HK-2 (cell line): ENCODE measurements at regions not wholly inside any gene's neighbourhood (a gene's known extent, or its start where the extent isn't known, plus 50 kb on each side); places are given as distances from the start of the nearest gene placed in this dataset.
"Not testable (repeated sequence)": the region's sequence is repeated elsewhere in the genome, so short reads cannot be mapped to it uniquely, and the experiment has no call there.

Source experiments
- DNase-seq: peaks from one replicate; pipeline ENCODE4 v3.0.0-alpha.2; 2018; ENCODE audit not compliant: unreplicated experiment

DNA sequence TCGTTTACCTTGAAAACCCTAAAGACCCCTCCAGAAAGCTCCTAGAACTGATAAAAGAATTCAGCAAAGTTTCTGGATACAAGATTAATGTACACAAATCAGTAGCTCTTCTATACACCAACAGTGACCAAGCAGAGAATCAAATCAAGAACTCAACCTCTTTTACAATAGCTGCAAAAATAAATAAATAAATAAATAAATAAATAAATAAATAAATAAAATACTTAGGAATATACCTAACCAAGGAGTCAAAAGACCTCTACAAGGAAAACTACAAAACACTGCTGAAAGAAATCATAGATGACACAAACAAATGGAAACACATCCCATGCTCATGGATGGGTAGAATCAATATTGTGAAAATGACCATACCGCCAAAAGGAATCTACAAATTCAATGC is 186.8 kb upstream of the EOLA2 start:
- not testable (repeated sequence) for DNase-seq

DNA sequence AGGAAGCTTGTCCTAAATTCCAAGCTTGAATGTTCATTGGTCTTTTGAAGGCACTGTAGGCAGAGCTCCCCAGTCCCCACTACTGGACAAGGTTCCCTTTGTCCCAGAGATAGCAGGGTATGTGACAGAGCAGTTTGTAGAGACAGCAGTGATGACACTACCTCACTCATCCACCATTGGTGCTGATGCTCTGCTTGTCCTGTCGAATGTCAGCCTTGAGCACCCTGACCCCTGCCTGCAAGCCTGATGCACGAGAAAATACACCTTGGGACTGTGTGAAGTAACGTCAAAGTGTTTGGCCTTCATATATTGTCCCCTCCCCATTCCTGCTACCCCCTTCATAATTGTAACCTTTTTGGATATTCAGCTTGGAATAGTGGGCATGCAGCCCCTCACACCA is 188.9 kb upstream of the EOLA2 start:
- DNase-seq: no peak

GRCh38 chrX:150143721-150144440 is 205.6 kb upstream of the EOLA2 start:
- DNase-seq: no peak

DNA sequence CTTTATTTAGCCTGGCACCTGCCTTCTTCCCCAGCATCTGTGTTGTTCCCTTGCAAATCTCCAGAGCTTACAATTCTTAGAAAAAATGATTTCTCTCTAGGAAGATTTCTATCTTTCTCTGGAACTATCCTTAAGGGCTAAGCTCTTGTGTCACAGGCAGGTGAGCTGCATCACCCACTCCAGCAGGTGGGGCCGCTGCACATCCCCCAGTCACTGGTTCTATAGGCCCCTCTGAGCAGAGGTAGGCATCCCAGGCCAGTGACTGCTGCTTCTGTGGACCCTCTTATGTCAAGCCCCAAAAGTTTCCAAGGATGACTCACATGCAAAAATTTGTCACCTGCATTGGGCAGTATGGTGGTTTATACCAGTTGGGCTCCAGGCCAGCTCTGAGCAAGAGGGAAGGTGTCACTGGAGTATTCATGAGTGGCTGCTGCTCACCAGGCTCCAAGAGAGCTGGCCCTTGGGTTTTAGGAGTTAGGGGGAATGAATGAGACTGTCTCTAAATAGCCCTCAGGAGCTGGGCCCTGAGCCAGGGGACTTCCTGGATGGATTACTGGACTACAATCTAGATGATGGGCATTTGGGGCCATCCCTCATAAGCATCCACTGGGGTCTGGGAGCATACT is 208.1 kb upstream of the EOLA2 start:
- peak; percentile 3 for DNase-seq

DNA sequence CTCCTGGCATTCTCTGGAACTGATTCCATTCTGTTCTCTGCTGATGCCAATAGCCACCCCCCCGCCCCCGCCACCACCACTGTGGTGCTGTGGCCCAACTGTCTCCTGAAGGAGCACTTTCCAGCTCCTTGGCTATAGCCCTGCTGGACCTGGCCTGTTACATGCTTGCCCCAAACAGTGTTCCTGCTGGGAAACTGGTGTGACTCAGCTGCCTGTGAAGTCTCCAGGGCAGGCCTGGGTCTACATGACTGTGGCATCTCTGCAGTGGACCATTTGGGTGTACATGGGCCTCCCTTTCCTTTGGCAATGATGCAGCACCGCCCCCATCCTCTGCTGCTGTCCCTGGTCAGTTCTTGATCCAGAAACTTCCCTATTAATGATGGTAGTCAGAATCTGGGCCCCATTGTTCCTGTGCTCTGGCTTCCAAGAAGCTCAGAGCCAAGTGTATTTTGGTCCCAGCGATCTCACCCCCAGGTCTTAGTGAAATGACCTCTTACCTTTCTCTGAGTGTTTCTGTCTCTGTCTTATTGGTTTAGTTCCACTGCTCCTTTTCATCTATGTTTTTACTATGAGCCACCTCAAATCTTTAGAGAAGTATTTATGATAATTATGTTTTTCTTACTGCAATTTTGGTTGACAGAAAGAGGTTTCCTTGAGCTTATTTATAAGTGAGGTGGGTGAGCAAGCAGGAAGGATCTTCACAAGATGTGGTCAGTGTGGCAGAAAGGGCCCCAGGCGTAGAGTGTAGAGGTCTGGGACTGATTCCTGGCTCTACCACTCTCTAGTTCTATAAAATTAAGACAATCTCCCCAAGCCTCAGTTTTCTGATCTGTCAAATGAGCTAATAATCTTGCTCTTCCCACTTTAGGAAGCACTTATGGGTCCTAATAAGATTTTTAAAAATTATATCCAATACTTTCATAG is 210.7 kb upstream of the EOLA2 start:
- DNase-seq: no peak

DNA sequence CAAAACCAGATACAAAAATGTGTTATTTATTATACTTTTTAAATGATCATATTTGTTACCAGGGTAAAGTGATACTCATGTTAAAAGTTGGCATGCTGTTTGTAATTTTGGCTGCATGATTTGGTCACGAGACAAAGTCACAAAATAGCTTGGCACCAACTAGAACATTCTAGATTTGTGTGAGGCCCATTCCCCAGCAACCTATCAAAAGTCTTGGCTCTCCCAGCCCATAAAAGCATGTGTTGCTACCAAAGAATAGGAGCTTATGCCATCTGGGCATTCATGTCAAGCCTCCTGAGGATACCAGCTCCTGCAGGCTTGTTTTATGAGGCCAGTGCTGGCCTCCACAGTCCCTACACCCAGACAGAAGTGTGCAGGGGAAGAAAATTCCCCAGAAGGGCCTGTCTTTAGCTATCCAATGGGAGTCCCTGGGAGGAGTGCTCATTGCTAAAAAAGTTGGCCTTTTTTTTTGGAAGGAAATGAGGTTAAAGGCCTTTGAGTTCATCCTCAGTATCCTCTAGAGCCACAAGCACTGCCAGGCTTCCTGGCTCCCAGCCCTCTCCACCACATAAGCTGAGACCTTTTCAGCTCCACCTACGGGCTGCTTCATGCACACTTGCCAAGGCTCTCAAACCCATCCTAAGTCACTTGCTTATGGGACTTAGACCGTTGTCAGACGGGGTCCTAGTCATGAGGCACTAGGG is 211.9 kb upstream of the EOLA2 start:
- no peak for DNase-seq

DNA sequence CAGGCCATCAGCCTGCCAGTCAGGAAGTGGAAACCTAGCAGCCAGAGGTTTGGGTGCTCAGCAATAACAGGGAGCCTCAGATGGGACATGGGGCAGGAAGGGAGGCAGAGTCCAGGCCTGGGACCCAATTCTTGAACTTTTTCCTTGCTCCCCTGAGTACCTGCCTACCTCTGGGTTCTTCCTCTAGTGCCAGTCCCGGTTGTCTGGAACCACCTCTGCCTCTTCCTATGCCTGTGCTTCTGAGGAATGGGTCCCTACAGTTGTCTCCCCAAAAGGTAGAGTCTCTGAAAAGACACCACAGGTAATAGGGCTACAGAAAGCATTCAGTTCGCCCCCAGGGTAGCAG is 212.4 kb upstream of the MAMLD1 start:
- no peak for DNase-seq

DNA sequence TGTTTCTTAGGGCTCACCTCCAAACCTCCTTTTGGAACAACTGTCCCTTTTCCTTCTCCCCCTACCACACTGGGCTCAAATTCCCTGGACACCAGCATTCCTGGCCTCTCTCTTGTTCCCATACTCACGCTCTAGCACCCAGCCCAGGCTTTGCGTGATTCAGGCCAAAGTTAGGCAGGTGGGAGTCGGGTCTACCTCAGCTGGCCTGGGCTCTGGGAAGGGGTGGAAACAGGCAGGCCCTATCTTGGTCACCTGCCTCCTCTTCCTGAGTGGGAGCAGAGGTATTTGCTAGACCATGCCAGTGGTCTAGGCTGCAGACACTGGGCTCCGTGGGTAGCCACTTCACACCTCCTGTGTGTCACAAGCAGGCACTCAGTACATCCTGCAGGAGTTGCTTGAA is 211.1 kb upstream of the MAMLD1 start:
- DNase-seq: no peak

DNA sequence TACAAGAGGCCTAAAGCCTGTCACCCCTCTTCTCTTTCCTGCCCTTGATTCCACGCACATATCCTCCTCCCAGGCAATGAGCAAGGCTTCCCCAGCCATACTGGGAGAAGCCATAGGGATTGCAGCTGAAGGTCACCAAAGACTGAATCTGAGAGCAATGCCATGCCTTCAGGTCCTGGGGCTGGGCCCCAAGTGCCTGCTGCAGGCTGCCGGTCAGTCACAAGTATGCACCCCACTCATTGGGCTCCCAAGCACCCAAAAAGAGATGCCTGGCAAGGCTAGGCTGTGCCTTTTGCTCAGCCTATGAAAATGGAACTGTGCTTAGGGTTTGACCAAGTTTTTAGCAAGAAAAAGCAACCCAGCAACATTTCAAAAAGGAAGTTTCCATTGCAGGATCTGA is 210.6 kb upstream of the MAMLD1 start:
- no peak for DNase-seq

GRCh38 chrX:150155436-150156035 is 207.6 kb upstream of the MAMLD1 start:
- DNase-seq: peak; percentile 70

DNA sequence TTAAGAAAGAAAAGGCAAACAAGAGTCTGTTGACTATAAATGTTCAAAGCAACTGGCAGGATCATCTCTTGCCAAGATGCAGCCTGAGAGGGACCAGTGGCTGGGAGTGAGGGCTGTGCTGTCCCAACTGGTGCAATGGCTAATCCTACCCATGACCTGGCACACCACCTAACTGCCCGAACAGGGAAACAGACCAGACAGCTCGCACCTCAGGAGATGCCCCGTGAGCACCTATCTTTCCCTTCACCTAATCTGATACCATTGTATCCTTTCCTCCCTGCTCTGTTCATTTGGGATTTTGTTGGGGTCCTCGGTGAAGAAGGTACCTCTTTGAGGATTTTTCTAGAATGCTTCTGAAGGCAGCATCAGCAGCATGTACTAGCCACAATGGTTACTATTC is 206.5 kb upstream of the MAMLD1 start:
- DNase-seq: no peak

- DNase-seq: no peak
Measured at GRCh38 chrX:150157291-150157690, 205.8 kb upstream of the MAMLD1 start.

DNA sequence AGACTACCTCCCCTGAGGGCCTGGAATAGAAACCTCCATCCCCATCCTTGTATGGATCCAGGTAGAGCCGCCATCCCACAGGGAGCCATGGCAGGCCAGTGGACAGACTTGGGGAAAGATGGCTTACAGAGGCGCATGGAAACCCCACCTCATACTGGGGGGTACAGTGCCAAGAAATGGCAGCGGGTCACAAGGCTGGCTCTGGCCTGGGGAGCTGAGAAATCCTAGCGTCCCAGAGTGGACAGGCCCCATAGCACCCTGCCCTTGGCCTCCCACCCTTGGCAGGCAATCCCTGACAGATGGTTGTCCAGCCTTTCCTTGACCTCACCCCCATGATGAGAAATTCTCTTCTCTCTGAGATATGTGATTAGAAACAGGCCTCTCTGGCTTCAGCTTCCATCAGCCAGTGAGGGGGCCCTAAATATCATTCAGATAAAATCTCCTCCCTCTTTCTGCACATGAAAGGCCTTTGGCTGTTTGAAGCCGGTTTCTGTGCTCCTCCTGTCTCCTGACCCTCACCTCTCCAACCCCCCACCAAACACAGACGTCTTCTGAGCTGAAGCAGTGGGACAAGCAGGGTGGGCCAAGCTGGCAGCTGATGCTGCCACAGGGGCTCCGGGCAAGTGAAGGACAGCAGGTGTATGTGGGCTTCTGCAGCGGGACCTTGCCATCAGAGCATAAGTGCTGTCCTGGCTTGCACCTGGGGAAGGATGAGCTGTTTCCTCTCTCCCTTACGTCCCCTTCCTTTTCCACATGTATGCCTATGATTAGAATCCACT is 204.4 kb upstream of the MAMLD1 start:
- DNase-seq: no peak

- DNase-seq: no peak
Measured at GRCh38 chrX:150159537-150159936, 203.6 kb upstream of the MAMLD1 start.

DNA sequence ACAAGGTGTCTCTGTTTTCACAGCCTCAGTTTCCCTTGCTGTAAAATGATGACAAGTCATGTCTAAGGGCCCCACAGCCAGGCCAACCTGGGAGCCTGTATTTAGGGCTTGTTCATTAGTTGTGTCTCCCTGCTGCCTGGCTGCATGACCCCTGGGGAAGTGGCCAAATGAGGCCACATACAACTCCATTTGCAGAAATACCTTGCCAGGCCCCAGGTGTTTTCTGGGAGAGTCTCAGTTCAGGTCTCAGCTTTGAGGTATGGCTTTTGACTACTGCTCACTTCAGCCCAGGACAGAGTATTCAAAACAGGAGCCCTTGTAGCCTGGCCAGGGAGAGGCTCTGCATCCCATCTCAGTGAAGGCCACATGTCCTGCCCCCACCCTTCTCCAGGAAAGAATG is 202.5 kb upstream of the MAMLD1 start:
- DNase-seq: no peak

DNA sequence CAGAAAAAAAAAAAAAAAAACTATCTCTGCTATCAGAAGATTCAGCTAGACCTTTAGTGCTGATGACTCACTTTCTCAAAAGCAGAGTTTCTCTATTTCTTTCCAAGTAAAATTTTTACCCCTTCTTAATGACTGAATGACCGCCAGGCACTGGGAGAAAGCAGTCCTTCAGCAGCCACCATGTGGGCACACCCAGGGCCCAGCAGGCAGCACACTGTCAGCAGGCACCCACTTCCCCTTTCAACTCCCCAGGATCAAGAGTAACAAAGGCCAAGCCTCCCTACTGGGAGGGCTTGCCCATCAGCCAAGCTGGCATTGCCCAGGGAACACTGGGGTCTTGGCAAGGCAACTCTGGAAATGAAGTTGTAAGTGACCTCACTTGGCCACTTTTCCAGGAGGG is 201.9 kb upstream of the MAMLD1 start:
- no peak for DNase-seq

DNA sequence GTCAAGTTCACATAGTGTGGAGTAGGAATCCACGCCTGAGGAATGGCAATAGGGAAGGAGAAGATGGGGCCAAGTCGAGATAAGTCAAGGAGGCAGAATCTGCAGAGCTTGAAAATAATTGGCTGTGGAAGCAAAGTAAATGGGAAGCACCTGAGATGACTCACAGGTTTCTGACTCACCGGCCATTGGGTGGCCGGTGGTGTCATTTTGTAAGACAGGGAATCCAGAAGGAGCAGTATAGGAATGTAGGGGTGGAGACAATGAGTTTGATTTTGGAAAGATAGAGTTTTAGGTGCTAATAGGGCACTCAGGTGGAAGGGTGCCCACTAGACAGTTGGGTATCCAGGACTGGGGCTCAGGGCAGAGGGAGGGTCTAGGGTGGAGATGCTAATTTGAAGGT is 201.0 kb upstream of the MAMLD1 start:
- DNase-seq: peak; percentile 13

DNA sequence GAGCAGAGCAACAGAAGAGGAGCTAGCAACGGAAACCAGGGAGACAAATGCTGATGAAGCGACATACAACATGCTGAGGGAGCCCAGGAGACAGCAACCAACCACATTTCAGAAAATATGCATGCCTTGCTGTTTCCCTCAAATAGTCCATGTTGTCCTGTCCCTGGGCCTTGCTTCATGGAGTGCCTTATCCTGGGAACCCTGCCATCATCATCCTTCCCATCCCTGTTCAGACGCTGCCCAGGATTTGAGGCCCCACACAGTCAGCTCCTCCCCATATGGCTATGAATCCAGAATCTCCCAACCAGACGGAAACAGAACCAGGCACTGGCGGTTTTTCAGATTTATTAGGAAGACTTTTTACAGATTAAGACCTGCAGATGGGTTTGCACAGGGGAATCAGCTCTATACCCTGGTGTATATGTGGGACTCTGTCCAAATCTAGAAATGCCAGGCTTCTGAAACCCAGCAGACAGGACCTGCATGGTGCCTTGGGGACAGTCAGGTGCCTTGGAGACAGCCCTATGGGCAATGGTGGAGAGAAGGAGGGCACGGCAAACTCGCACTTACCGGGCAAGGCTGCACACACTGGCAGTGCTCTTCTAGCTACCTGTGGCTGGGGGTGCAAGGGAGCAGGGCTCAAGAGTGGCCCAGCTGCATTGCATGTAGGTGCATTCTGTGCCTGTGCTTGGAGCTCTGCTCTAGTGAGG is 199.7 kb upstream of the MAMLD1 start:
- no peak for DNase-seq

DNA sequence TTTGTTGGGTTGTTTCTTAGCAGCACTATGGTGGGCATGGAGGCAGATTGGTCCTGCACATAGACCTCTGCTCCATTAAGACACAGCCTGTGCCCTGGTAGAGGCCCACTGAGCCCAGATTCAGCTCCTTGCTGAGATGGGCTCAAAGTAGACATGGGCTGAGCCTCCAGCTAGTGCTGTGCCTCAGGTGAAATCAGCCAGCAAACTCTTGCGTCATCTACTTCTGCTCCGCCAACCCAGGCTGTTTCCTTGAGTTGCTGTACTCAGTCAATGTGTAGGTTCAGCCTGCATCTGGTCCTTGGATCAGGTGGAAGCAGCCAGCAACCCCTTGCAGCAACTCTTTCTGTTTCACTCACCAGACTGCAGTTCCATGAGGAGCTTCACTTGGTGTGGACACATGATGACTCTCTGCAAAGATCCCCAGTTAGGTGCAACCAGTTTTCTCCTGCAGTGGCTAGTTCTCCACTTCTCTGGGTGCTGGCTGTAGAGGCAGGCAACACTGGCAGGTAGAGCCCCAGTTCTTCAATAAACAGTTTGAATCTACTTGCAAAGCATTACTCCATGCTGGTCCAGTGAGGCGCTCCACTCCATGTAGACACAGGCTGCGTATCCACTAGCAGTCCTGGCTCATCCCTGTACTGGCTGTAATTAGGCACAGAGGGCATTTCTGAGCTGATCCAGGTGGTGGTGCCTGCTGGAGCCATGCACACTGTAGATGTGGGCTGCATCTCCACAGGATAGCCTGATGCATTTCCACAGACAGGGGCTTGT is 199.0 kb upstream of the MAMLD1 start:
- no peak for DNase-seq
